GM19035 (cell line): ENCODE measurements at regions not wholly inside any gene's neighbourhood (a gene's known extent, or its start where the extent isn't known, plus 50 kb on each side); places are given as distances from the start of the nearest gene placed in this dataset.

Experiments
- ATAC-seq: cut with Tn5 transposase; IDR thresholded peaks from one replicate; pipeline ENCODE4 v1.9.1; 2021; ENCODE audit not compliant: unreplicated experiment

DNA sequence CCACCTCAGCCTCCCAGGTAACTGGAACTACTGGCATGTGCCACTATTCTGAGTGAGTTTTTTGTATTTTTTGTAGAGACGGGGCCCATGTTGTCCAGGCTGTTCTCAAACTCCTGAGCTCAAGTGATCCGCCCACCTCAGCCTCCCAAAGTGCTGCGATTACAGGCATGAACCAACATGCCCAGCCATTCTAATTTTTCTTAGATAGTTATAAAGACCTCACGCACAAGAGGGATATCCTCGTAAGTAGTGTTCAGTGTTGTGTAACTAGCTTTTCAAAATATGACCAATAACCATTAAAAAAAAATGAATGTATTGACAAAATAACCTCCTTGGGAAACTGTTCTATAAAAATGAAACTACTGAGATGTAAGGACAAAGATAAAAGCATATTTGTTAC lies 90.5 kb upstream of the FERD3L start:
- ATAC-seq = no peak

DNA sequence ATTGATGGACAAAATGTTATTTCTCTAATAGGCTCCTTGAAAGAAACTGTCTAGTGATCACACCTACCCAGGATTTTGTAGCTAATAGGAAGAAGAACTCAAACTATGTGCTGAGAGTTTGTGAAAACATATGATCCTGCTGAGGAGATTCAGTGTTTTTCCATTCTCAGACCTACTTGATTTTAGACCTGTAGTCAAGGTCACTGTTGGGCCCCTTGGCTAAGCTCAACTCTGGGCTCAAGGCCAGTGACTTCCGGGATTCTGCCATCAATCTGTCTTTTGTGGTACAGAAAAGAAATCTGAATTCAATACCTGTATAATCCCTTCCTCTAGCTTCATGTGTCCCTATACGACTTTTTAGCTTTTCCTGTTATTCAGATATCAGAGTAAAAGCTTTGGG lies 79.7 kb upstream of the FERD3L start:
- ATAC-seq = no peak

DNA sequence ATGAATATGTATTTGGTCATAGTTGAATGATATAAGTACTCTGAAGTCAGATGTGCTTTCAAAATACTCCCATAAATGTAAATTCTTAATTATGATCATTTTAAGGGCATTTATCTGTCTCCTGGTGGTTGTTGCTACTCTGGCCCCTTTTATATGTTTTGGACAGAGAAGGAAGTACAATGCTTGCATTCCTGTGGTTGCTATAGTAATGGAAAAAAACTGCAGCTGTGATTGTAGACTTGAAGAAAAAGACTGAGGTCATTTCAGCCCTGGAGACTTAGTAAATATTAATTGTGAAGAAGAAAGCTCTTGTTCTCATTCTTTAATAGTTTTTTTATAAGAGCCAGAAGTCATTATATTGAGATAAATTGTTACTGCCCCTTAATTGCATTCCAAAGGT lies 70.2 kb upstream of the FERD3L start:
- ATAC-seq = no peak

DNA sequence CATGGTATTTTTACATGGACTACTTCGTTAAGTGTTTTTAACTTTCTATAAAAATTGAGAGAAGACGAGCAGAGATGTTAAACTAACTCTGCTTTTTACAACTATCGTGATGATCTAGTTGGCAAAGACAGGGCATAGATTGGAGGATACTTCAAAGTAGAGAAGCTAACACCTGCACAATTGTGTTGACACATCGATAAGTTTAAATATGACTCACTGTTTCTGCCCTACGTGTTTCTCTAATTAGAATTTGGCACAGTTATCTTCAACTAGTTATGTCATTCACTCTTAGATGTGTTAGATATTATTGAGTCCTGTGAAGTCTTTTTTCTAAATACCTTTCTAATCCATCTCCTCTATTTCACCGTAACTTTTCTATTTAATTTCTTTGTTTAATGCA lies 68.5 kb upstream of the FERD3L start:
- ATAC-seq = no peak

DNA sequence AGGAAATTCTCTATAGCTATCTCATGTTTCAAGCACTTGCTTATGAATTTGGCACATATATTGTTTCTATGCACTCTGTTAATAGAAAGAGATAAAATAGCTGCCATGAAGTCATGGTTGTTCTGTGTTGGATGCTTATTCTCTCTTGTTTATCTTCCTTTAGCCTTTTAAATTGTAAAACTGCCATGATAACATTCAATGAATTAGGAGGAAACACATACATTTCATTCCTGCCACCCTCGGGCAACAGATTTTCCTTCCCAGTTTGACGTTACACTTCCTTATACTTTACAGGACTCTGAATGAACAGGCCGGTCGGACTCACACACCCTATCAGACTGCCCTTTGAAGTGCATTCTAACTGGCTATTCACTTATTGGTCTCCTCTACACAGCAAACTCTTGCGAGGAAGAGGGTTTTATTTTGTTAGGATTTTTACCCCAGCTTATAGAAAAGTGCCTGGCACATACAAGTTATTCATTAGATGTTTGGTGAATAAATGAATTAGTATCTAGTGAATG lies 65.7 kb upstream of the FERD3L start:
- no peak for ATAC-seq

DNA sequence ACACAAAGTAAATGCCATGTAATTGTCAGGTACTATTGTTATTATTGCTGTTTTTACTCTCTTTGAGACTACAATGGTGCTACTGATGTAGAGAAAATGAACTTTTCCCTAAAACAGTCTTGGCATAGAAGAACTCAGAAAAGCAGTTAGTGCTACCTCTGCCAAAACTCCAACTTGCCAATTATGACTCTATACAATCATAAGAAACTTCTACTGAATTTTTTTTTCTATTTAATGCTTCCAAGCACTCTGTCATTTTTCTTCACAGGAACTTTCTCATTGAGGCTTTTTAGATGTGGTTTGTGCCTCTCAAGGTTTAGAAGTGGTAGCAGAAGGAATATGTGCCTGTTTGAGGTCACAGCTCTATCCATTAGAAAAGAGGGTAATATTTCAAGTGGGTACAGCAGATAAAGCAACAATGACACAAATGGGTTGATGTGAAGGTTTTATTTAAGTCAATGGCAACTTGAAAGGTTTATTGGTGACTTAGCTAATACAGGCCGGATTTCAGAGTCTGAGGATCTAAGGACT lies 64.0 kb upstream of the FERD3L start:
- no peak for ATAC-seq

DNA sequence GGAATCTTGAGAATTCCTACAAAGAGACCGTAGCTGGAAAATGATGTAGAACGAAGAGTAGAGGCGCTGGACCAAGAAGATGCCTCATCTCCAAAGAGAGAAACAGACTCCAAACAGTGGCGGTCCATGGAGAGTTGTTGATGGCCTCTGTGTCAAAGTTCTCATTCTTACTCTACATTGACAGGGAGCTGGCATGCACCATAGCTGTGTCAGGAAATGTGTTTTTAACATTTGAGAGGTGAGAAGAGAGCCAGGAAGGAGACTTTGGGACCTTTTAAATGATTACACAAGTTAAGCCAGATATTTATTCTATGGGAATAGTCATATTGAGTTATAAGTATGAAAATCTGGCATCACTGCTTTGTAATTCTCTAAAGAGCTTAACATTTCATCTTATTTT lies 61.5 kb upstream of the FERD3L start:
- no peak for ATAC-seq

DNA sequence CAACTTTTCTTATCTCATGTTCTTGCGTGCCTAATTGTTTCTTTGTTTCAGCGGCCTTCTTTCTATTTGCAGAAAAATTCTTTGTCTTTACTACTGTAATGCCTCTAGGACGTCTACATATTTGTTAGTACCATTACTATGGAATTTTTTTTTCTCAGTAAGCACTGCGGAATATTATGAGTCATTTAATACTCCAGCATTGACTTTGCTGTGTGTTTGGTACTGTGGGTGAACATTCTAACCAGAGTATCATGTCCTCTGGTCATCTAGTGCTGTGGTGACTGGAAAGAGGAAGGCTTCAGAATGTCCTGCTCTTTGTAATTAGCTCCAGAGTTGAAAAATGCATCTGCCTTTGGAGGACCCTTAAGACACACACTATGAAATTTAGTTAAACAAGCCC lies 58.5 kb upstream of the FERD3L start:
- no peak for ATAC-seq

DNA sequence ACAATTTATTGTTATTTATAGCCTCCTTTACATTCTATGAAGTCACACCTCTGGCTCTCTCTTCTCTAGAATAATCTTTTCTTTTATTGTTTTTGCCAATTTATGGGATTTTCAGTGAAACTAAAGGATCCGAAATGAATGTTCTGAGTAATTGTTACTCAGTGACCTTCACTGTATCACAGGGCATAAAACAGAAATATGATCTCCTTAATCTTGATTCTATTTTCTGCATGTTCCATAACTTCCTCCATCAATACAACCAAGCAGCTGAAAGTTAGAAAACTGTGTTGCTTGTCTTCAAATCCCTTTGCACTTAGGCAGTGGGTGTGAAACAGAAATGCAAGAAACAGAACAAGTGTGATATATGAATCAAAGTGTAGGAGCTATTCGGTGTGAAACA lies 57.4 kb upstream of the FERD3L start:
- no peak for ATAC-seq
